Hepatocyte (in vitro differentiated cells): ENCODE measurements at regions not wholly inside any gene's neighbourhood (a gene's known extent, or its start where the extent isn't known, plus 50 kb on each side); places are given as distances from the start of the nearest gene placed in this dataset.

Experiments used
- EZH2 ChIP-seq: fragments of 200-600 bp; sonication (generic); IDR thresholded peaks from 2 replicates; pipeline ENCODE4 v1.6.1; 2016; ENCODE audit warnings: antibody characterized with exemption, mild to moderate bottlenecking, borderline replicate concordance
- TF ChIP-seq, protein P1 (sequence below): fragments of 200-600 bp; sonication (generic); IDR thresholded peaks from 2 replicates; pipeline ENCODE4 v1.5.1; 2016; ENCODE audit warnings: antibody characterized with exemption, mild to moderate bottlenecking; ENCODE audit not compliant: poor library complexity

- no peak for TF ChIP-seq EZH2
- TF ChIP-seq, protein P1, sequence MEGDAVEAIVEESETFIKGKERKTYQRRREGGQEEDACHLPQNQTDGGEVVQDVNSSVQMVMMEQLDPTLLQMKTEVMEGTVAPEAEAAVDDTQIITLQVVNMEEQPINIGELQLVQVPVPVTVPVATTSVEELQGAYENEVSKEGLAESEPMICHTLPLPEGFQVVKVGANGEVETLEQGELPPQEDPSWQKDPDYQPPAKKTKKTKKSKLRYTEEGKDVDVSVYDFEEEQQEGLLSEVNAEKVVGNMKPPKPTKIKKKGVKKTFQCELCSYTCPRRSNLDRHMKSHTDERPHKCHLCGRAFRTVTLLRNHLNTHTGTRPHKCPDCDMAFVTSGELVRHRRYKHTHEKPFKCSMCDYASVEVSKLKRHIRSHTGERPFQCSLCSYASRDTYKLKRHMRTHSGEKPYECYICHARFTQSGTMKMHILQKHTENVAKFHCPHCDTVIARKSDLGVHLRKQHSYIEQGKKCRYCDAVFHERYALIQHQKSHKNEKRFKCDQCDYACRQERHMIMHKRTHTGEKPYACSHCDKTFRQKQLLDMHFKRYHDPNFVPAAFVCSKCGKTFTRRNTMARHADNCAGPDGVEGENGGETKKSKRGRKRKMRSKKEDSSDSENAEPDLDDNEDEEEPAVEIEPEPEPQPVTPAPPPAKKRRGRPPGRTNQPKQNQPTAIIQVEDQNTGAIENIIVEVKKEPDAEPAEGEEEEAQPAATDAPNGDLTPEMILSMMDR: no peak
Measured at GRCh38 chr7:114759347-114760062, 162.4 kb upstream of the MDFIC start.
